ENCODE measurements at regions not wholly inside any gene's neighbourhood (a gene's known extent, or its start where the extent isn't known, plus 50 kb on each side); places are given as distances from the start of the nearest gene placed in this dataset.

DNA sequence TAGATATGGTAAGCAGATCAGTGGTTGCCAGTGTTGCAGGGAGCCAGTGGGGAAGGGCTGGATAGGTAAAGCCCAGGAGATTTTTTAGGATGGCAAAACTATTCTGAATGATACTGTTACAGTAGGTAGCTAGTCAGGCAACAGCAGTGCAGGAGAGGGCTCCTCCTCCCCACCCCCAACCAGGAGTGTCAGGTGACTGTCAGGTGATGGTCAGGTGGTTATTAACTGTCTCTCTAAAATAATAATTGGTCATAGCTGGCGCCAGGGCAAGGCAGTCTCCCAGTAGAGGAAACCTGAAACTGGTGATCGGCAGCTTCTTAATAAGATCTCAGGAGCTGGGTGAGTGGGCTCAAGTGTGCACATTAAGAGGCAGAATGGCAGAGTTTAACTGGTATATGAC is 201.6 kb upstream of the PARD3B start:
- Mint-ChIP-seq H3K9me3 (no peaks in the 10 kb centered on the region), H3K36me3 (no peaks in the 10 kb centered on the region), H3K27me3 (peaks cover 11 to 31% of the 10 kb centered on the region in 2 donors), H3K4me3 (no peak overlapping the region), H3K4me1 (no peaks in the 10 kb centered on the region), H3K27ac (no peak overlapping the region)
- Histone ChIP-seq H3K9me3 (no peaks in the 10 kb centered on the region), H3K27me3 (replicated peaks in 1 of 2; ENCODE audit: control insufficient read depth in 2 of 2, extremely low read depth in 1 of 2, insufficient read depth in 2 of 2, low read length in 1 of 2) (peaks cover 0 to 2% of the 10 kb centered on the region in 2 experiments), H3K27ac (ENCODE audit: low read length) (no peak overlapping the region), H3K36me3 (ENCODE audit: control insufficient read depth in 2 of 2, extremely low read depth in 1 of 2, insufficient read depth in 1 of 2, low read length in 1 of 2) (no peaks in the 10 kb centered on the region), H3K4me1 (ENCODE audit: control insufficient read depth in 1 of 2, extremely low read depth in 1 of 2, insufficient read depth in 2 of 2, low read length in 2 of 2) (no peaks in the 10 kb centered on the region), H3K4me3 (ENCODE audit: control insufficient read depth in 1 of 2, extremely low read depth in 1 of 2, low read length in 1 of 2) (no peak overlapping the region)
- CTCF ChIA-PET = no interaction called here
- no peak for DNase-seq
- POLR2A ChIA-PET = no interaction called here
- no peak for ATAC-seq (replicated peaks in 1 of 4)
- no CpG with 5 or more reads among the region's 2 CpGs for WGBS (ENCODE audit: insufficient coverage)

DNA sequence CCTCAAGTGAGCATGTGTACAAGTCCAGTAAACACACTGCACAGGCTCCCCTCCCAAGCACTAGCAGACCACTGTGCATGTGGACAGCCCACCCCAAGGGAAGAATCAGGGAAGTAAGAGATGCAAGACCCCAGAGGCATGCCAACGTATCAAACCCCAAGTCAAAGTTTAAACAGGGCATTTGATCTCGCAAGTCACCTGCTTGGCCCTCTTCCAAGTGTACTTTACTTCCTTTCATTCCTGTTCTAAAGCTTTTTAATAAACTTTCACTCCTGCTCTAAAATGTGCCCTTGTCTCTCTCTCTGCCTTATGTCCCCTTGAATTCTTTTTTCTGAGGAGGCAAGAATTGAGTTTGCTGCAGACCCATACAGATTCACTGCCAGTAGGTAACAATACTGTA is 201.2 kb upstream of the PARD3B start:
- ChIA-PET CTCF (no interaction called here), POLR2A (no interaction called here)
- H3K36me3 Mint-ChIP-seq = no peaks in the 10 kb centered on the region
- H3K27ac ChIP-seq (ENCODE audit: low read length) = no peak overlapping the region
- no peaks in the 10 kb centered on the region for H3K4me1 Mint-ChIP-seq
- no peaks in the 10 kb centered on the region for H3K9me3 ChIP-seq
- 8% methylated on average over 2 of the region's 2 CpGs for WGBS (ENCODE audit: insufficient coverage)
- no peaks in the 10 kb centered on the region for H3K4me1 ChIP-seq (ENCODE audit: control insufficient read depth in 1 of 2, extremely low read depth in 1 of 2, insufficient read depth in 2 of 2, low read length in 2 of 2)
- H3K4me3 ChIP-seq (ENCODE audit: control insufficient read depth in 1 of 2, extremely low read depth in 1 of 2, low read length in 1 of 2) = no peak overlapping the region
- H3K9me3 Mint-ChIP-seq = no peaks in the 10 kb centered on the region
- peaks cover 0 to 2% of the 10 kb centered on the region in 2 experiments for H3K27me3 ChIP-seq (replicated peaks in 1 of 2; ENCODE audit: control insufficient read depth in 2 of 2, extremely low read depth in 1 of 2, insufficient read depth in 2 of 2, low read length in 1 of 2)
- no peak for ATAC-seq (replicated peaks in 1 of 4)
- no peak for DNase-seq
- H3K27me3 Mint-ChIP-seq = peaks cover 9 to 29% of the 10 kb centered on the region in 2 donors
- no peaks in the 10 kb centered on the region for H3K36me3 ChIP-seq (ENCODE audit: control insufficient read depth in 2 of 2, extremely low read depth in 1 of 2, insufficient read depth in 1 of 2, low read length in 1 of 2)
- H3K4me3 Mint-ChIP-seq = no peak overlapping the region
- no peak overlapping the region for H3K27ac Mint-ChIP-seq

DNA sequence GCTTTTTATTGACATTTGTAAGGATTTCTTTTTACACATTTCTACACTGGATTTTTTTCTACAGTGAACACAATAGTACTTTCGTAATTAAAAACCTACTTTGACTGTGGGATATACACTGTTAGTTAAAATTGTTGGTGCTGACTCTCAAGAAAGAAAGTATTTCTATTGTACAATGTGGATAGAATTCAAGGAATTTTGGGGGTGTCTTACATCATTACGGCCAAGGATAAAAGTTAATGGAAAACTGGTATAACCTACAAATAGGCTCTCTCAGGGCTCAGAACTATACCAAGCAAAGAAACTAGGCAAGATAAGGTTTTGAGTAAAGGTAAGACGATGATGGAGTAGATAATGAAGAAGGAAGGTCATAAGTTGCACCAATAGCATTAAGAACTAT is 198.4 kb upstream of the PARD3B start:
- Histone ChIP-seq H3K9me3 (no peaks in the 10 kb centered on the region), H3K36me3 (ENCODE audit: control insufficient read depth in 2 of 2, extremely low read depth in 1 of 2, insufficient read depth in 1 of 2, low read length in 1 of 2) (no peaks in the 10 kb centered on the region), H3K27me3 (replicated peaks in 1 of 2; ENCODE audit: control insufficient read depth in 2 of 2, extremely low read depth in 1 of 2, insufficient read depth in 2 of 2, low read length in 1 of 2) (peaks cover 0 to 2% of the 10 kb centered on the region in 2 experiments), H3K4me1 (ENCODE audit: control insufficient read depth in 1 of 2, extremely low read depth in 1 of 2, insufficient read depth in 2 of 2, low read length in 2 of 2) (no peaks in the 10 kb centered on the region), H3K4me3 (ENCODE audit: control insufficient read depth in 1 of 2, extremely low read depth in 1 of 2, low read length in 1 of 2) (no peak overlapping the region), H3K27ac (ENCODE audit: low read length) (no peak overlapping the region)
- H3K9me3 Mint-ChIP-seq = no peaks in the 10 kb centered on the region
- H3K4me1 Mint-ChIP-seq = no peaks in the 10 kb centered on the region
- H3K27me3 Mint-ChIP-seq = peaks cover 4 to 13% of the 10 kb centered on the region in 2 donors
- no CpG with 5 or more reads among the region's 3 CpGs for WGBS (ENCODE audit: insufficient coverage)
- no peak for DNase-seq
- no peak for ATAC-seq (replicated peaks in 1 of 4)
- ChIA-PET CTCF (interaction anchor here in 1 of 2 donors (0.5 kb wide), 1 partner anchor 1470 kb away, joined by 3 read pairs; no protein-coding TSS in a partner anchor), POLR2A (no interaction called here)
- H3K4me3 Mint-ChIP-seq = no peak overlapping the region
- no peak overlapping the region for H3K27ac Mint-ChIP-seq
- H3K36me3 Mint-ChIP-seq = no peaks in the 10 kb centered on the region

- WGBS (ENCODE audit: insufficient coverage) = 88% methylated on average over 3 of the region's 4 CpGs
- ChIA-PET CTCF (no interaction called here), POLR2A (no interaction called here)
- no peak overlapping the region for H3K4me3 Mint-ChIP-seq
- no peaks in the 10 kb centered on the region for H3K9me3 ChIP-seq
- H3K27ac ChIP-seq (ENCODE audit: low read length) = no peak overlapping the region
- no peaks in the 10 kb centered on the region for H3K36me3 Mint-ChIP-seq
- no peak overlapping the region for H3K27ac Mint-ChIP-seq
- no peaks in the 10 kb centered on the region for H3K4me1 Mint-ChIP-seq
- no peak overlapping the region for H3K4me3 ChIP-seq (ENCODE audit: control insufficient read depth in 1 of 2, extremely low read depth in 1 of 2, low read length in 1 of 2)
- H3K27me3 ChIP-seq (replicated peaks in 1 of 2; ENCODE audit: control insufficient read depth in 2 of 2, extremely low read depth in 1 of 2, insufficient read depth in 2 of 2, low read length in 1 of 2) = peaks cover 0 to 5% of the 10 kb centered on the region in 2 experiments
- H3K27me3 Mint-ChIP-seq = peaks cover 12 to 21% of the 10 kb centered on the region in 2 donors
- no peaks in the 10 kb centered on the region for H3K36me3 ChIP-seq (ENCODE audit: control insufficient read depth in 2 of 2, extremely low read depth in 1 of 2, insufficient read depth in 1 of 2, low read length in 1 of 2)
- no peak for DNase-seq
- H3K9me3 Mint-ChIP-seq = no peaks in the 10 kb centered on the region
- H3K4me1 ChIP-seq (ENCODE audit: control insufficient read depth in 1 of 2, extremely low read depth in 1 of 2, insufficient read depth in 2 of 2, low read length in 2 of 2) = no peaks in the 10 kb centered on the region
- ATAC-seq (replicated peaks in 1 of 4) = no peak
These were observed 191.5 kb upstream of the PARD3B start for GRCh38 chr2:204353823-204354222.

DNA sequence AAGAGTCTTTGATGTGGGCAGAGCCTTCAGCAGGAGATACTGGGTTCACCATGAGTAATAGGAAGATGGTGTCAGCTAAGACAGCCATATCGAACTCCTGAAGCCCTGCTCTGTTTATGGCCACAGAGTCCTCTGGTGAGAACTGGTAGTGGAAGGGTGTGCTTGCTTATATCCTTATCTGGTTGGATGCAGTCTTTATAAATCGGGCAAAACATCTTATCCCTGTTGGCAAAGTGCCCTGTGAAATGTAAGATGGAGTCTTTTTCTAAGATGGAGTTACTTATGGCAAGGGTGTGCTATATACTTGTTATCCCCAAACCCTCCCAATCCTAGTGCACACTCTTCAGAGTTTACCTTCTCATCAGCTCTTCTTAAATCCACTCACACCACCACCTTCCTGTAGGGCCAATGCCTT is 190.8 kb upstream of the PARD3B start:
- no peak overlapping the region for H3K27ac ChIP-seq (ENCODE audit: low read length)
- no peak overlapping the region for H3K4me3 ChIP-seq (ENCODE audit: control insufficient read depth in 1 of 2, extremely low read depth in 1 of 2, low read length in 1 of 2)
- CTCF ChIA-PET = no interaction called here
- ATAC-seq (replicated peaks in 1 of 4) = no peak
- peaks cover 12 to 21% of the 10 kb centered on the region in 2 donors for H3K27me3 Mint-ChIP-seq
- peaks cover 0 to 5% of the 10 kb centered on the region in 2 experiments for H3K27me3 ChIP-seq (replicated peaks in 1 of 2; ENCODE audit: control insufficient read depth in 2 of 2, extremely low read depth in 1 of 2, insufficient read depth in 2 of 2, low read length in 1 of 2)
- no peak for DNase-seq
- H3K9me3 ChIP-seq = no peaks in the 10 kb centered on the region
- WGBS (ENCODE audit: insufficient coverage) = 88% methylated on average over 1 of the region's 2 CpGs
- POLR2A ChIA-PET = no interaction called here
- H3K4me1 Mint-ChIP-seq = no peaks in the 10 kb centered on the region
- H3K4me3 Mint-ChIP-seq = no peak overlapping the region
- H3K36me3 ChIP-seq (ENCODE audit: control insufficient read depth in 2 of 2, extremely low read depth in 1 of 2, insufficient read depth in 1 of 2, low read length in 1 of 2) = no peaks in the 10 kb centered on the region
- no peak overlapping the region for H3K27ac Mint-ChIP-seq
- no peaks in the 10 kb centered on the region for H3K36me3 Mint-ChIP-seq
- H3K4me1 ChIP-seq (ENCODE audit: control insufficient read depth in 1 of 2, extremely low read depth in 1 of 2, insufficient read depth in 2 of 2, low read length in 2 of 2) = no peaks in the 10 kb centered on the region
- H3K9me3 Mint-ChIP-seq = no peaks in the 10 kb centered on the region

DNA sequence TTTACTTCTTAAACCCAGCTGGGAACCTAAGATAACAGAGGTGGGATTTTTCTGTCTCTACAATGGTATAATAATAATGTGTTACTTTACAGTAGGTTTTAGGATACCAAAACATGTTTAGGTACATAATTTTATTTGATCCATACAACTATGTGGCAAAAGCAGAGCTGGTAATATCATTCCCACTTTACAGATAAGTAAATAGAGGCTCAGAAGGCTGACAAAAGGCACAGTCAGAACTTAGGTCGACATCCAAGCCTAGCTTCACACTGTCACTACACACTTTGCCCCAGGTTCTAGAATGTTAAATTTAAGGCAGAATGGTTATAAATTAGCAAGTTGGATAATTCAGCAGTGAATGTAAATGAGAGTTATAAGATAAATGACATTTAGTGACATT is 189.6 kb upstream of the PARD3B start:
- H3K27me3 ChIP-seq (replicated peaks in 1 of 2; ENCODE audit: control insufficient read depth in 2 of 2, extremely low read depth in 1 of 2, insufficient read depth in 2 of 2, low read length in 1 of 2) = peaks cover 0 to 5% of the 10 kb centered on the region in 2 experiments
- Mint-ChIP-seq H3K4me1 (no peaks in the 10 kb centered on the region), H3K36me3 (no peaks in the 10 kb centered on the region), H3K27ac (no peak overlapping the region), H3K27me3 (peaks cover 12 to 18% of the 10 kb centered on the region in 2 donors), H3K9me3 (no peaks in the 10 kb centered on the region), H3K4me3 (no peak overlapping the region)
- H3K27ac ChIP-seq (ENCODE audit: low read length) = no peak overlapping the region
- POLR2A ChIA-PET = no interaction called here
- CTCF ChIA-PET = no interaction called here
- DNase-seq = no peak
- H3K36me3 ChIP-seq (ENCODE audit: control insufficient read depth in 2 of 2, extremely low read depth in 1 of 2, insufficient read depth in 1 of 2, low read length in 1 of 2) = no peaks in the 10 kb centered on the region
- no peaks in the 10 kb centered on the region for H3K4me1 ChIP-seq (ENCODE audit: control insufficient read depth in 1 of 2, extremely low read depth in 1 of 2, insufficient read depth in 2 of 2, low read length in 2 of 2)
- no peaks in the 10 kb centered on the region for H3K9me3 ChIP-seq
- no CpG with 5 or more reads among the region's 1 CpG for WGBS (ENCODE audit: insufficient coverage)
- ATAC-seq (replicated peaks in 1 of 4) = no peak
- no peak overlapping the region for H3K4me3 ChIP-seq (ENCODE audit: control insufficient read depth in 1 of 2, extremely low read depth in 1 of 2, low read length in 1 of 2)

GRCh38 chr2:204356151-204356641 is 189.1 kb upstream of the PARD3B start:
- Mint-ChIP-seq H3K4me3 (no peak overlapping the region), H3K27ac (no peak overlapping the region), H3K27me3 (peaks cover 17% of the 10 kb centered on the region in 2 donors), H3K9me3 (no peaks in the 10 kb centered on the region), H3K4me1 (no peaks in the 10 kb centered on the region), H3K36me3 (no peaks in the 10 kb centered on the region)
- ATAC-seq (replicated peaks in 1 of 4) (no peak), DNase-seq (no peak)
- no peaks in the 10 kb centered on the region for H3K36me3 ChIP-seq (ENCODE audit: control insufficient read depth in 2 of 2, extremely low read depth in 1 of 2, insufficient read depth in 1 of 2, low read length in 1 of 2)
- peaks cover 0 to 5% of the 10 kb centered on the region in 2 experiments for H3K27me3 ChIP-seq (replicated peaks in 1 of 2; ENCODE audit: control insufficient read depth in 2 of 2, extremely low read depth in 1 of 2, insufficient read depth in 2 of 2, low read length in 1 of 2)
- no peak overlapping the region for H3K4me3 ChIP-seq (ENCODE audit: control insufficient read depth in 1 of 2, extremely low read depth in 1 of 2, low read length in 1 of 2)
- no peaks in the 10 kb centered on the region for H3K9me3 ChIP-seq
- CTCF ChIA-PET = no interaction called here
- H3K27ac ChIP-seq (ENCODE audit: low read length) = no peak overlapping the region
- no CpG with 5 or more reads among the region's 4 CpGs for WGBS (ENCODE audit: insufficient coverage)
- no peaks in the 10 kb centered on the region for H3K4me1 ChIP-seq (ENCODE audit: control insufficient read depth in 1 of 2, extremely low read depth in 1 of 2, insufficient read depth in 2 of 2, low read length in 2 of 2)
- POLR2A ChIA-PET = no interaction called here

Data from T-cell (primary cell).